ENCODE measurements at regions not wholly inside any gene's neighbourhood (a gene's known extent, or its start where the extent isn't known, plus 50 kb on each side); places are given as distances from the start of the nearest gene placed in this dataset.

DNA sequence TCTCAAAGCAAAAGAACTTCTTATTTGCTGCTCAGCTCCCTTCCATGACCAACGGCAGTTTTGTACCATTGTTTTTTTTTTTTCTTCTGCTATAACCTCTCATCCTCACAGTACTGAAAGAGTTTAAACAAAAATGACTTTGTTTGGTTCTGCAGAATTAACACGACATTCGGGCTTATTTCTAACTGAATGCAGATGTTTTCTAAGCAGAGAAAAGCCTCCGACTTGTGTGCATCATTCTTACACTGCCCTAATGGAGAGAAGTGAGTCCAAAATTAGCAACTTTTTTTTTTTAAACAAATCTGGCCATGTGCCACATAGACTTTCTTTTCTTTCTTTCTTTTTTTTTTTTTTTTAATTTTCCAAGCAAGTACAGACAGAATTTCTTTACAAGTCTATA is 382.7 kb downstream of the HDGFL1 start:
- no peak overlapping the region for H2AK9ac ChIP-seq (replicated peaks; ENCODE audit: low read depth, low read length, poor library complexity)
- no peak overlapping the region for H2BK120ac ChIP-seq (ENCODE audit: low read depth, low read length)
- no peak overlapping the region for H2AK5ac ChIP-seq (ENCODE audit: low read depth, low read length)
- ChIA-PET CTCF (interaction anchor here (0.6 to 1.0 kb wide), 3 partner anchors 13 to 804 kb away, joined by 3 to 6 read pairs (median 5); no protein-coding TSS in a partner anchor), POLR2A (ENCODE audit: unreplicated experiment) (no interaction called here)
- no peak overlapping the region for H3K14ac ChIP-seq (replicated peaks; ENCODE audit: low read depth, low read length)
- H3K18ac ChIP-seq (ENCODE audit: low read depth, low read length) = peak overlapping the region; percentile 81
- dilution Hi-C loops (cut with HindIII; ENCODE audit: low sequenced_read_pairs, unreplicated experiment) (no loop called here), in situ Hi-C loops (cut with MboI; ENCODE audit: low sequenced_read_pairs) (no loop called here), intact Hi-C loops (cut with micrococcal nuclease) (loop anchor here (10.0 kb wide), 1 partner anchor 463 kb away; no protein-coding TSS in a partner anchor)
- no peaks in the 10 kb centered on the region for H3K79me1 ChIP-seq (ENCODE audit: low read depth in 1 of 2, low read length in 2 of 2)
- H4K8ac ChIP-seq (ENCODE audit: low read depth in 2 of 2, low read length in 2 of 2) = 0 out of 4 replicates have a peak overlapping the region, but pooled peaks of 1 of the 2 experiments have one; percentile 88
- ATAC-seq (ENCODE audit: low read depth) (peak; percentile 42; the same call in 1 of the 2 replicates), DNase-seq (peak; percentile 21)
- peak overlapping the region; percentile 93; the same call in 1 of the 2 replicates for H3K27ac ChIP-seq (ENCODE audit: insufficient read depth, low read length)
- TF ChIP-seq, protein P1, sequence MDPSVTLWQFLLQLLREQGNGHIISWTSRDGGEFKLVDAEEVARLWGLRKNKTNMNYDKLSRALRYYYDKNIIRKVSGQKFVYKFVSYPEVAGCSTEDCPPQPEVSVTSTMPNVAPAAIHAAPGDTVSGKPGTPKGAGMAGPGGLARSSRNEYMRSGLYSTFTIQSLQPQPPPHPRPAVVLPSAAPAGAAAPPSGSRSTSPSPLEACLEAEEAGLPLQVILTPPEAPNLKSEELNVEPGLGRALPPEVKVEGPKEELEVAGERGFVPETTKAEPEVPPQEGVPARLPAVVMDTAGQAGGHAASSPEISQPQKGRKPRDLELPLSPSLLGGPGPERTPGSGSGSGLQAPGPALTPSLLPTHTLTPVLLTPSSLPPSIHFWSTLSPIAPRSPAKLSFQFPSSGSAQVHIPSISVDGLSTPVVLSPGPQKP (IDR thresholded peaks at IDR 0.05; ENCODE audit: borderline replicate concordance, low read depth, low read length) = no peak
- TF ChIP-seq FOS (IDR thresholded peaks at IDR 0.05; ENCODE audit: low read depth, low read length) (no peak), NFE2L2 (IDR thresholded peaks at IDR 0.05; ENCODE audit: low read depth, low read length) (no peak), CEBPB (IDR thresholded peaks at IDR 0.05; ENCODE audit: low read depth, low read length) (no peak)
- H4K20me1 ChIP-seq (ENCODE audit: insufficient read depth, low read length) = no peaks in the 10 kb centered on the region
- no peak overlapping the region for H3K23ac ChIP-seq (ENCODE audit: low read depth, low read length)
- no peak overlapping the region for H3K9ac ChIP-seq (ENCODE audit: low read depth, low read length)
- H3K9me3 ChIP-seq (ENCODE audit: control insufficient read depth, insufficient read depth, low read length) = no peaks in the 10 kb centered on the region
- H3K36me3 ChIP-seq (ENCODE audit: control insufficient read depth, insufficient read depth, low read length) = no peaks in the 10 kb centered on the region
- BruUV-seq (replicated peaks) = no TSS peak
- no peak overlapping the region for H3K56ac ChIP-seq (ENCODE audit: extremely low read depth, insufficient read depth, low read length)
- H3K4me1 ChIP-seq (ENCODE audit: control insufficient read depth, insufficient read depth, low read length) = peaks cover 8% of the 10 kb centered on the region
- WGBS, 2 experiments (ENCODE audit: extremely low coverage in 2 of 2, insufficient read length in 1 of 2) = no CpG with 5 or more reads among the region's 4 CpGs
- H2BK15ac ChIP-seq (ENCODE audit: low read depth, low read length) = no peak overlapping the region
- H2BK5ac ChIP-seq (ENCODE audit: low read depth, low read length, poor library complexity, severe bottlenecking) = no peak overlapping the region
- H4K91ac ChIP-seq (ENCODE audit: insufficient read depth, low read depth, low read length) = no peak overlapping the region; the same call in 1 of the 2 replicates
- H3K9me1 ChIP-seq (ENCODE audit: insufficient read depth, low read length) = no peaks in the 10 kb centered on the region
- no peak overlapping the region for H2AFZ ChIP-seq (replicated peaks; ENCODE audit: low read length, poor library complexity)
- no peak overlapping the region for H2BK20ac ChIP-seq (ENCODE audit: low read depth, low read length)
- H3K4me3 ChIP-seq (ENCODE audit: insufficient read depth, low read depth, low read length) = no peak overlapping the region
- no peaks in the 10 kb centered on the region for H3K27me3 ChIP-seq (ENCODE audit: control insufficient read depth, insufficient read depth, low read length)
- no peak overlapping the region for H4K5ac ChIP-seq (ENCODE audit: low read depth, low read length)
- H3K4me2 ChIP-seq (ENCODE audit: low read depth, low read length) = no peak overlapping the region
- no peak overlapping the region for H3K4ac ChIP-seq (ENCODE audit: low read depth, low read length)
